NCI-H187 (cell line): ENCODE measurements at regions not wholly inside any gene's neighbourhood (a gene's known extent, or its start where the extent isn't known, plus 50 kb on each side); places are given as distances from the start of the nearest gene placed in this dataset.
"Not testable (repeated sequence)": the region's sequence is repeated elsewhere in the genome, so short reads cannot be mapped to it uniquely, and the experiment has no call there.

Experiments used
- DNase-seq, 2 experiments: peaks; one replicate each; lab custom pipeline; 2025; lab: John Stamatoyannopoulos, UW

DNA sequence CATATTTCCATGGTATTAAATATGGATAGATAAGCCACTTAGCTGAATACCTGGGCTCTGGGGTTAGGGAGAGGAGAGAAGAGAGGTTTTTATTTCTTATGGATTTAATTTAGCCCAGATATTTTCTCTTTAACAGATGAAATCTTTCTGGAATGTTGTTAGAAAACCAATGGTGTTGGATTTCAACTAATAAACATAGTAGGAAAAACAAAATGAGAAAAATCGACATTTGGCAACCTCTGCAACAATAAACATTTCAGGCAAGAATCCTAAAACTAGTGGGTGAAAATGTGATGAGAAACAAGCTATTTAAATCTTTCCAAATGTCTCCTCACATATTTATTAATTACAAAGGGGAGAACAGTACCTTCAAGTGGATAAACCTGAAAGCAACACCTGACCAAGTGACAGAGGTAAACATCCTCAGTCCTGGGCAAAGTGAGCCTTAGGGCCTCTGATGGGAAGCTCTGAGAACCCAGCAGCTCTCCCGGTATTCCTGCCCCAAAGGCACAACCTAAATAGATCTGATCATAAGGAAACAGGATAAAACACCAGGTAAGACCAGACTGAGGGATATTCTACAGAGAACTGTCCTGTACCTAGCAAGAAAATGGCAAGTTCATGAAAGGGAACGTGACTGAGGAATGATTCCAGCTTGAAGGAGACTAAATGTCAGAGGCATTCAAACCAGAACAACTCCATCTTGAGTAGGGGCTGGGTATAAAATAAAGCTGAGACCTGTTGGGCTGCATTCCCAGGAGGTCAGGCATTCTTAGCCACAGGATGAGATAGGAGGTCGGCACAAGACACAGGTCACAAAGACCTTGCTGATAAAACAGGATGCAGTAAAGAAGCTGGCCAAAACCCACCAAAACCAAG is 163.7 kb downstream of the ESM1 start:
- no peak for DNase-seq

DNA sequence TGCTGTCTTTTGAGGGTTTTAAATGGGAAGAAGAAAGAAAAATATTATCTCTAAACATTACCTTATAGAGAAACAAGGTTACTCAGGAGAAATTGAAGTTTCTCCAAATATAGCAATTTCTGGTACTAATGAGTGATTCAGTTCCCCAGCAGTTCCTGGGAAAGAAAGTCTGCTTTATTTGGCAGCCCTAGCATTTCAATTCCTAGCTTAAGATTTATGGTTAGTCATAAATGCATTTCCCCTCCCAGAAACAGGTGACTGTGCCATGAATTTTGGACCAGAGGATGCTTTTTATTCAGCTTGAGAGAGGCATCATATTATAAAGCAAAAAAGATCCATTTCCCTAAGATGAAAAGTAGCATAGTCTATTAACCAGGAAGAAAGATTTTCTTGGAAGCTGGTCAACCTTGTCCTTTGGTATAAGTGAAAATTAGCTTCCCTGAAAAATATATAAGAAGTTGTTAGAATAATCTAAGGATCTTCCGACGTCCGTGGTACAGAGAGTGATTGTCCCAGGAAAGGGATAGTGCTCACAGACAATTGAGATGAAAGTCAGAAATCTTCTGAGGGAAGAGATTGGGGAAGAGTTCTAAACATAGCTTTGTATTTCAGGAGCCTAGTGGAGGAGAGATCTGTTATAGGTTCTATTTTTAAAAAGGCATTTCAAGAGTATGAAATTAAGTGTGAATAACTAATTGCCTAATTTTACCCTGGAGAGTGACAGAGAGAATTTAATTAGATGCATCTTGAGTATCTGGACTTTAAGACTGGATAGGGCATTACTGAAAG is 164.9 kb downstream of the ESM1 start:
- no peak for DNase-seq

DNA sequence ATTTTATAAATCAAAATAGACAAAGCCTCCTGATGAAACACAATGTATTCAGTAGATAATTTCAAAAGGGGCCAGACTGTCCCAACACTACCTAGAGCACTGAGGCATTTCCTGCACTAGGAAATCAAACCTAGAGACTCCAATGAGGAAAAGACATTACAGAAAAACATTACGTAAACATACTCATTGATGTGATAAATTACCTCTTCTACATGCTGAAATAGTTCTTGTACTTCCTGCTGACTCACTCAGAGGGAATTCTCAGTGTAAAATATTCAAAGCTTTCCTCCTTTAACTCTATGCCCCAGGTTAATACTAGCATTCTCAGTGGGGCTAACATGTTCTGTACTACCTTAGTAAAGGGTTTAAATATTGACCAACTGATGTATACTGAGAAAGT is 178.0 kb downstream of the ESM1 start:
- no peak for DNase-seq

DNA sequence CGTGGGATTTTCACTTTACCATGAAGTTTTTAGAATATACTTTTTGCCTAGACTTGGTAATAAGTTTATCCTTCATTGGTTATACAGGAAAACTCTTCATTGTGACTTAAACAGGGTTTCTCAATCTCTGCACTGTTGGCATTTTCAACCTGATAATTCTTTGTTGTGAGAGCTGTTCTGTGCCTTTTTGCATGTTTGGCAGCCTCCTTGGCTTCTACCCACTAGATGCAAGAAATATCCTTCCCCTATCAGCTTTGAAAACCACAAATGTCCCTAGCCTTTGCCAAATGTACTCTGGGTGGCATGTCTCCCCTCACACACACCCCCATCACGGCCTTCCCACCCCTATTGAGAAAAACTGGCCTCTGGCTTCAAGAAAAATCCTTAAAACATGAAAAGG is 180.9 kb downstream of the ESM1 start:
- no peak for DNase-seq

DNA sequence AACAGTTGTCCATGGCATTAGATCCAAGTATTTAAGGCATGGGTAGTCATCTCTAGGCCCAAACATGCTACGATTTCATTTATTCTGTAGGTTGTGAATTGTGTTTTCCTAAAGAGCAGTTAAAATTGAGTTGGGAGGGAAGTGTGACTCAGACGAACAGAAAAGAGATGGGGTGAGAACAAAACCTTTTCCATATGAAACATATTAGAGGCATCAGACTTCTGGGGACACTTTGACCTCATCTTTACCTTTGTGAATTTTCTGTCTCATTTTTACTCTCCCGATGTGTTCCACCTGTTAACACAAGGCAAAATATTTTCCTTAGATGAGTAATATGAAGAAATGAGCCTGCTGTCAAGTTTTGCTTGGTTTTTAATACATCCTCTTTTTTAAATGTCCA is 181.3 kb downstream of the ESM1 start:
- DNase-seq, result no peak

DNA sequence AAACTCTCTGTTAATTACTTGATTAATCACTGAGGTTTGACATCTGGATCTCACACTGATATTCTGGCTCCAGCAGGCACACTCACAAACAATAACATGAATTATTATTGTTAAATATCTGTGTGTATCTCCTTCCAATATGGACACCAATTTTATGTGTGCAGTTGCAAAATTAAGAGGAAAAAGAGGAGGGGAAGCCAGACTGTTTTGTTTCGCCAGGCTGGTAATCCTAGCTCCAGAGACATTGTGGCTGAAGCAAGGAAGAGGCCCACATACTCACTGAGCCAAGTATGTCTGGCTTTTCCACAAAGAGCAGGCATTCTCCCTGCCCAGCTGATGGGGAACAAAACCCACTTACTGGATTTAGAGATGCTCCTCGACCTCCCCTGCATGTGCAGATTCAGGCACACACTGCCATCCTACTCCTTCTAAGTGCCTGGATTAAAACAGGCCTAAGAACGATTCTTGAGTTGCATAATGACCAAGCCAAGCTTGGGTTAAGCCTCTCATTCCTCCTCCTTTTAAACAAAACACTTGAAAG is 181.9 kb downstream of the ESM1 start:
- no peak for DNase-seq

DNA sequence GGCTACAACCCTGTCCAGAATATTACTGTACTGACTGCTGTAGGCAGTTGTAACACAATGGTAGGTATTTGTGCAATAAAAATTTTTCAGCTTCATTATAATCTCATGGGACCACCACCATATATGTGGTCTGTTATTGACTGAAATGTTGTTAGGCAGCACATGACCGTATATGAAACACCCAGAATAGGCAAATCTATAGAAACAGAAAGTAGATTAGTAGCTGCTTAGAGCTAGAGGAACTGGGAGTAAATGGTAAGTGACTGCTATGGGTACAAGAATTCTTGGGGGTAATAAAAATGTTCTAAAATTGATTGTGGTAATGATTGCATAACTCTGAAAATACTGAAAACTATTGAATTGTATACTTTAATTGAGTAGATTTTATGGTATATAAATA is 185.7 kb downstream of the ESM1 start:
- DNase-seq, result no peak

DNA sequence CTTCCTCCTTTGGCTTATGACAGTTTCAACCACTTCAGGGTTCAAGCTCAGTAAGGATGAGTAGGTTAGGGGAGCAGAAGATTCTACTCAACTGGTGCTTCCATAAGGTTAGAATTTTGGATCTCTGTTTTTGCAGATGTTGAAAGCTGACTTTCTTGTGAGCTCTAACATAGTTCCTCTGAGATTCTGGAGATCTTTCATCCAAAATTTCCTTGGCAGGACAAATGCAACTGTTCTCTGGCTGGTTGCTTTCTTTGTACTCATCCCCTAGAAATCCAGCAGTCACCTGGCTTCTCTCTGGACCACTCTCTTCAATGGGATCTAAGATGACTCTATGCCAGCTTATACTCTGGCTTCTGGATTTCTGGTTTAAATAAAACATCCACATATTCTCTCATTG is 189.6 kb downstream of the ESM1 start:
- no peak for DNase-seq

DNA sequence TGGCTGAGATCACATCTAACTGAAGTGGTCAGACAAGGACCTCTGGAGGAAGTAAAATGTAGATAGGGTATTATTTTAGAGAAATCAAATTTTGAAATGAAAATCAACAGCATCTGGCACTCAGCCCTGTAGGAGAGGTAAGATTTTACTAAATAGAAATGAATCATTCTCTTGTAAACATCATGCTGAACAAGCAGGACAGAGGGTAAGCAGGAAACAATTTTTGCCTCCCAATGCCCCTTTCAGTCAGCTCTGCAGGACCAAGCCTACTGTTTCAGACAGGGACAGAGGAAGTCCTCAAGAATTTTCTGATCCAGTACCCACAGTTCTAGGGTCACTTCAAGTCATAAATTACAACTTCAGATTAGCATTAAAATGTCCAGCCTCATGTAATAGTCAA is 190.1 kb downstream of the ESM1 start:
- no peak for DNase-seq

DNA sequence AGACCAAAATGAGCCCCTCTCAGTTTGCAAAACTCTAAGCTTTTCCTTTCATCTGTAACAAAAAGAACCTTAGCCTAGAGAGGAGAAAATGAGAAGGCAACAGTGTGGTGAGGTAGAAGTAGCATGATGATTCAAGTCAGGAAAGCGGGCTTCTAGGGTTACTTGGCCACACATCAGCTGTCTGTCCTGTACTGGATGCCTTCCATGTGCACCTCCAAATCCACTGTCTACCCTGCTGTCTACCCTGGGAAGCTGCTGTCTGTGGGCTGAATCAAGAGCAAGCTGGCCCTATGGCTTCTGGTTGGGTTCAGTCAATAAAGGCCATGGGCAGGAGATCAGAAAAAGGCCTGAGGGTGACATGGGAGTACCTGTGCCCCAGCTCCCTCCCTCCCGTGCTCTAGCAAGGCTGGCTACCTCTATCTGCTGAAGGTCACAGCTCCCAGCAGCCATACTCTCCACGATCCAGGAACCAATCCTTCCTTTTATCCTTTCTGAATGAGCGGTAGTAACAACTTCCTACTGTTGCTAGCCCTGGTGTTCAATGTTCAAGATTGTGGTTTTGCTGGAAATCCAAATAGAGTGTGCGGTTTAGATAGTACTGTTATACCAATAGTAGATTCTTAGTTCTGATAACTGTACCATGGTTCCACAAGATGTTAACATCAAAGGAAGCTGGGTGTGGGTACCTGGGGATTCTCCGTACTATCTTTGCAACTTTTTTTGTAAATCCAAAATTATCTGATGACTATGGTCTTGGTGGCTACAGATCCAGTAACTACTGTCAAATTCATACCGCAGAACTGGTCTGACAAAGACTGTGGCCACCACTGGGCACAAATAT is 191.0 kb downstream of the ESM1 start:
- DNase-seq, result no peak

DNA sequence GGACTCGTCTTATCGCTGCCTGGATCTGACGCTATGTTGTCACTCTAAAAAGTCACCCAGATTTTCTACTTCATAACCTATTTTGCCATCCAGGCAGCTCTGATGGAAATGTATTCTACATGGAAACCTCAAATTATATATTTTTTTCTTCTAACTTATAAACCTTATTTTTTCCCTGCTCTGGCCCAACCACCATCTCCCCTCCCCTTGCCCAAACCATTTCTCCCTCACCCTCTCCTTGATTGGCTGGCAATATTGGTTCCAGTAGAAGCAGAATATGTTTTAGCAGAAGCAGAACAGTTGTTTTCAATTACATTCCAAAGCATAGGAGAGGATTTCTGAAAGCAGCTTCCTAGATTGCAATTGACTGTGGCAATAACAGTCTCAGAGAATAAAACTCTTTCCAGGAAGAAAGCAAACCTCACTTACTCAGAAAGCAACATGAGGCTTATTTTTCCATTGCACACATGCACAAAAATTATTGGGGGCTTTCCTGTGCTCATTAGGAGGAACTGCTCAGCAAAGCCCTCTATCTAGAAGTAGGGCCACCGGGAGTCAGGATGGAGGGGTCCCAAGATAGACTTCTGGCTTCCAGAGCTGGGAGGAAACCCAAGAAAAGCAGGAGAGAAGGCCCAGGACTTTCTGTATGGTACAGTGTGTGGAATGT is 191.8 kb downstream of the ESM1 start:
- no peak for DNase-seq

DNA sequence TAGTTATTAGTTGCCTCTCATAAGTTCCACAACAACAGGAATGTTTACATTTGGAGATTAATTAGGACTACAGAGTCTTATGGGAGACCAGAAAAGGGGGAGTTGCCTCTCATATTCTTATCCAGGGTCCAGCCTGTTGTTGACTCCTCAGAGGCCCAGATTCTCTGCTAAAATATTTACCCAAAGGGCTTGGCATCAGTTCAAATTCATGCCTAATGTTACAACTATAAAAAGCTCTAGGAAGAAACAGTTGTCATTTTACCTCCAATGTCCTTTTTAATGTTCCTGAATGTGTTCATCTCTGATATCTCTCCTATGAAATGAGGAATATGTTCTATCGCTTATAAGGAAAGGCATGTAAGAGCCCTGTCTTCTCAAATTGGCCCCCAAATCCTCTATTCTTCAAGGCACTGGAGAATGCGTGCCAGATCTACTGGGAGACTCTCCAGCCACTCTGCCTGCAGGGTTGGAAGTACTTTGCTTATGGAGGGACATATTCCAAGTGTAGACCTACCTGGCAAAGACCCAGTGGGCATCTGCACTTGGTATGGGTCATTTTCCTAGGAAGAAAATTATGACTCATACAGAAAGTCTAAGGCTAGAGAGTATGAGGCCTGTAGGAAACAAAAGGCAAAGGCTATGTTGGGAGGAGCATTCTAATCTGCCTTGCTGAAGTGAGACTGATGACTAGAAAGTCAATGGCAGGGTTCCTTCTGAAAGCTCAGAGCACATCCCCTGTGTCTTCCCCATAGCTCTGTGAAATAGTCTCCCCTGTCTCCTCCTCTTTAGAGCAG is 192.6 kb downstream of the ESM1 start:
- no peak for DNase-seq

DNA sequence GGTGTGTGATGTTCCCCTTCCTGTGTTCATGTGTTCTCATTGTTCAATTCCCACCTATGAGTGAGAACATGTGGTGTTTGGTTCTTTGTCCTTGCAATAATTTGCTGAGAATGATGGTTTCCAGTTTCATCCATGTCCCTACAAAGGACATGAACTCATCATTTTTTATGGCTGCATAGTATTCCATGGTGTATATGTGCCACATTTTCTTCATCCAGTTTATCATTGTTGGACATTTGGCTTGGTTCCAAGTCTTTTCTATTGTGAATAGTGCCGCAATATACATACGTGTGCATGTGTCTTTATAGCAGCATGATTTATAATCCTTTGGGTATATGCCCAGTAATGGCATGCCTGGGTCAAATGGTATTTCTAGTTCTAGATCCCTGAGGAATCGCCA is 197.5 kb downstream of the ESM1 start:
- not testable (repeated sequence) for DNase-seq

DNA sequence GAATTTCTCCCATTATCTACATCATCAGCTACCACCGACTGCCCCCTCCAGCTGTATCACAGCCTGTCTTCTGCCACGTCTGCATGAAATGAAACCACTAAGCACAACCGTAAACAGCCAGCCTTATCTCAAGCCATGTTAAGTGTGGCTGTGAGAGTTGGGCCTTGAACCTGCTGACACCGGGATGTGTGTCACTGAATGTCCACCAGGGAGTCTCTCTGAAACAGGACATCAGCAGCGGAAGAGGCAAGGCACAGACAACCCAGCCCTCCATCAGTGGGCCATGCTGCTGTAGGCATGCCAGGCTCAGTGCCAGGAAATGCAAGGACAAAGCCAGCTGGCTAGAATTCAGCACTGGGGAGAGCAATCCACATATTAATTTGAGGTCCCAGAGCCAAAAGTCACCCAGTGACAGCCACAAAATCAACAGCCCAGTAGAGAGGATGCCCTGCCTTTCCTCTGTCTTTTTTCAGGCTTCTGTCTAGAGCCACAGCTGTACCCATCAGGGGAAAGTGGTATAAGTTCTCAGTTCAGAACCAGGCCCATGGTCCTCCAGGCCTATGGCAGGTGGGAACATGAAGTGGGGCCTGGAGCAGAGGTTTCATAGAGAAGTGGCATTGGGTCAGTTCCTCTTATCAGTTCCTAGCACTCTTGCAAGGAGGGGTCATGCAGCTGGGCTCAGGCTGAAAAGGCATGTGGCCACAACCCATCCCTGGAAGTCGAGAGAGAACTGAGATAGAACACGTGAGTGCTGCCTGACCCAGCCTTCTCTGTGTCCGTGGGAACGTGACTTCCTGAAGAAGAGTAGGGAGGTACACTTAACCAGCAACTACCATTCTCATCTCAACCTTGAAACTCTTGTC is 199.4 kb downstream of the ESM1 start:
- DNase-seq, result no peak

DNA sequence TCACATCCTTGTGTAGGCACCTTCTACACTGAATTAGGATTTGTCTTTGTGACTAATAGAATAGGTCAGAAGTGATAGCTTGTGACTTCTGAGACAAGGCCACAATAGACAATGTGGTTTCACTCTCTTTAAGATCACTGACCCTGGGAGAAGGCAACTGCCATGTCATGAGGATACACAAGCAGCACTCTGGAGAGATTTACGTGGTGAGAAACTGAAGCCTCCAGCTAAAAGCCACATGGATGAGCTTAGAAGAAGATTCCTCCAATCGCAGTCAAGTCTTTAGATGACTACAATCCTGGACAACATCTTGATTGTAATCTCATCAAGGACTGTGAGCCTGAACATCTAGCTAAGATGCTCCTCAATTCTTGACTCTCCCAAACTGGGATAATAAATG is 206.6 kb downstream of the ESM1 start:
- DNase-seq, result no peak

DNA sequence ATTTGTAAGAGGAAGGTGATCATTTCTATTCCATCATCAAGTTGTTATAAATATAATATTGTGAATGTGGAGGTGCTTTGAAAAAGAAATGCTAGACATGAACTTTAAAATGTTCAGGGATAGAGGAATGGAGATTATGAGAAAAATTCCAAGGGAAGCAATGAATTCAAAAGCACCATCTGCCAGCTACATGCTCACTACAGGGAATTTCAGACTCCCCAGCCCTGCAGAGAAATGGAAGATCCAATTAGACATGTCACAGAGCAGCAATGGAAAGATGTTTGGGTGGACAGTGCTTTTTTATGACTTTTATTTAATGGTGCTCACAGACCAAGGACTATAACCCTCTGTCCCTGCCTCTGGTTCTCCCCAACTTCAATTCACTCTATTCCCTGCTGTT is 209.7 kb downstream of the ESM1 start:
- DNase-seq, result no peak

DNA sequence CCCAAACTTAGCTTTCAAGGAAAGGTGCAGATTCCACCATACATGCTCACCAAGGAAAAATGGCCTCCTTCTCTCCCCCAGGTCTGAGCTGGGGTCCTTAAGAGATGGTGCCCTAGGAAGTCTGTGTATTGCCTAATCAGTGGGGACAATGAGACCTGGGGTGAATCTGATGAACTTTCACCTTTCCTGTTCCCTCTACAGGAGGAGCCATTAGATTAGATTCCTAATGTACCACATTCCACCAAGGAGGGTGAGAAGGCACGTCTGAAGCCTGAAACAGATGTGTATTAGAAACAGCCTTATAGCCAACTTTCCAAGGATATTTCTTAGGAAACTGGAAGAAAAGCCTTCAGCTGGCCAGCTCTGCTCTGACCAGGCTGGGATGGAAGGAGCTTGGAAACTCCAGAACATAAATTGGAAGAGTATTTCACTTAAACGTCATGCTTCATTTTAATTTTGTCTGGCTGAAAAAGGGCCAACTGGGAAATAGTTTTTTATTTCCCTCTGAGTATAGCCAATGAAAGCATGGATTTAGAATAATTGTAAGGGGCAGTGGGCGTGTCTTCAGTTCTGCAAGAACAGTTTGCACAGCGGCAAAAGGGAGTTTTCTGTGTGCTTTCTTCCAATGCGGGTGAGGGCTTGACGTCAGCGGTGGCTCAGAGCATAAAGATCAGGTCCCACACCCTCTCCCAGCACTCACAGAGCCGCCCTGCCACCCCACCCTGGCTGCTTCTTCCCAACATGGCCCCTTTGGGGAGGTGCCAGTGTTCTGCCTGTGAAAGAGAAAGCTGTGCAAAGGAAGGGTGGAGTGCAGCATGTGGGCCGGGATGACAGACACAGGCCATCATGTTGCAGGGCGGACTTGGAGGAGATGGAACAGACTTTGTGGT is 210.9 kb downstream of the ESM1 start:
- no peak for DNase-seq

DNA sequence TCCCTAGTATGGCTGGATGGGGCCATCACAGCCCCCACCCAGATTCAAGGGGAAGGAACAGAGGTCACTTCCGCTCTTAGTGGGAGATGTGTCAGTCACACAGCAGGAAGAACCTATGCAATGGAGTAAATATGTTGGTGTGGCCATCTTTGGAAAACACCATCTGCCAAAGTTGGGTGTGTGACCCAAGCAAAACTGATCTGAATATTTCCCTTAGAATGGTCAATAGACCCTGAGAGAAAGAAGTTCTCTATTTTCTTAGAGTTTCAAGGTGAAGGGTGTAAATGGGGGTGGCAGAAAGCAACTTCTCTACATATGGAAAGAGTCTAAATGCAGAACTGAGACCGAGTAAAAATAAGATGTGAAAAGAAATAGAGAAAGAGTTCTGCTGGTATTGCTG is 212.7 kb downstream of the ESM1 start:
- DNase-seq, result no peak

DNA sequence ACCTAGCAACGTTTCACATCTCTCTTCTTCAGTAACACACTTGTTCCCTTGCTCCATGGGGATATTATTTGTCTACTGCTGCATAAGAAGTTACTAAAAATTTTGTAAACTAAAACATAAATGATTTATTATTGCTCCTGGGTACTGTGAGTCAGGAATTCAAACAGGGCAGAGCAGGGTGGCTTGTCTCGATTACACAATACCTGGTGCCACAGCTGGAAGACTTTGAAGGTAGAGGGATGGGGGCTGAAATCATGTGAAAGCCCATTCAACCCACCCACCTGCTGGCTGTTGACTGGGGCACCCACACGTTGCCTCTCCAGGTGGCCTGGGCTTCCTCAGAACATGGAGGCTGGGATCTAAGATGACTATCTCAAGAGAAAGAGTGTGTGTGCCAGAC is 213.2 kb downstream of the ESM1 start:
- no peak for DNase-seq
